CD4-positive, alpha-beta T cell treated with Interleukin-6 for 4 hours (primary cell): ENCODE measurements at regions not wholly inside any gene's neighbourhood (a gene's known extent, or its start where the extent isn't known, plus 50 kb on each side); places are given as distances from the start of the nearest gene placed in this dataset.
"Not testable (repeated sequence)": the region's sequence is repeated elsewhere in the genome, so short reads cannot be mapped to it uniquely, and the experiment has no call there.

Experiments used
- DNase-seq: peaks from one replicate; pipeline ENCODE4 v3.0.0-alpha.2; 2020; ENCODE audit warnings: mixed read lengths

GRCh38 chr21:9746831-9747606 lies 774.4 kb upstream of the TPTE start:
- not testable (repeated sequence) for DNase-seq

DNA sequence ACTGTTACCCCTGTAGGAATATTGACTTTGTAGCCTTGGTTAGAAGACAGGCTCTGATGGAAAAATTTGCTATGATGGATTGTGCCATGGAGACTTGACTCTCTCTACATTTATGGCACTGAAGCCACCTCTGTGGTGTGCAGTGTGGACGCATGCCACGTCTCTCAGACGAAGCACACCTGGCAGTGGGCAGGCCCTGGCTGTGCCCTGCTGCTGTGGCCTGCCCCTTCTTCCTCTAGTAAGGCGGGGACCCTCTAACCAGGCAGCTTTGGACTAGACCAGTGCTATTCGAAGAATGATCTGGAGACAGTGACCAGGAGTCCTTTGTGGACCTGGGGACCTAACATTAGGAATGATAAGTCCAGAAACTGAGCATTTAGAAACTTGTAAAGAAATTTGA lies 773.5 kb upstream of the TPTE start:
- not testable (repeated sequence) for DNase-seq

- not testable (repeated sequence) for DNase-seq
These were observed 772.9 kb upstream of the TPTE start for GRCh38 chr21:9748451-9748850.

DNA sequence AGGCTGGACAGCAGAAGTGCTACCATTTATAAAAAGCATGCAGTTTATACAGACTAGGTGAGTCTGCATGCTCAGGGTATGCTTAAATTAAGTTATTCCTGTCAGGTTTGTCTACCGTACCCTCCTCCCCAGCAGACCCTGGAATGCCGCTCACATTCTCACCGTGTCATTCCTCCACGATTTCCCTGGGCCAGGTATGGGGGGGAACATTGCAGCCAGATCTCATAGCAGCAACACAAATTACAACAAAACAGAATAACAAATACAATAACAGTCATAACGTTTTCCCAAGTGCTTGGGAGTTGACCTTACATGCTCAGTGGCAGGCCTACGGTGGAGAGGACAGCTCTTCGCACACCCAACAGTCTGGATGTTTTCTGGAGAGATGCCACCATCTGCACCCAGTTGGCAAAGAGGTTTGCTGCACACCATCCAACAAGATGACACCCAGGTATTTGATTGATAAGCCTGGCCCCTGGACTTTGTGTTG lies 771.6 kb upstream of the TPTE start:
- DNase-seq = not testable (repeated sequence)

DNA sequence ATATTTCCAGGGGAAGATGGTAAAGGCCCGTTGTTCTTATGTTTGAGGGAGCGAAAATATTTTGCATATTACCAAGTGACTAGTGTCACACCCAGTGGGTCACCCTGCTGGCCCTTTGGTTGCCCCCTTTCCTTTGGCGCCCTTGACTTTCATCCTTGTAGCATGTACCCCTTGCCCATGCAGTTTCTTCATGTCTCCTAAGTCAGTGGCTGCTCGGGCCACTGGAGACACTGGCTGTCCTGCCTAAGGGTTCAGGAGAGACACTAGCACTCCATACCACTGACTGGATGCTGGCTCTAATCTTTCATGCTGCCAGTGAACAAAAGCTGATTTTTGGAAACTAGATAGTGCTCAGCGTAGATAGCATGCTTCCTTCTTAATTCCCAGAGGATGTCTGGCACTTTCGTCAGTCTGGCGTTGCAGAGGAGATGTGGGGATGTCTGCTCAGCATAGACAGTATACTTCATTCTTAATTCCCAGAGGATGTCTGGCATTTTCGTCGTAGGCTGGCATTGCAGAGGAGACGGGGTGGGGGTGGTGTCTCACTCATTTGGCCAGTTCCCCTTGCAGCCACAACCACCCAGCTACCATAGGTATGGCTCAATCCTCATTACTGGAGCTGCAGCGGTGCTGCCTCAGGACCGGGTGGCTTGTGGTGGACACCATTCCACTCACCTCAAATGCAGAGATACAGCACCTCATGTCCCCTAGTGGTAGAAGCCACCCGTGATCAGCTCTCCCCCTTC lies 770.9 kb upstream of the TPTE start:
- DNase-seq = no peak

GRCh38 chr21:9751087-9751585 lies 770.2 kb upstream of the TPTE start:
- DNase-seq = not testable (repeated sequence)

- DNase-seq = not testable (repeated sequence)
These were observed 769.4 kb upstream of the TPTE start for GRCh38 chr21:9752028-9752427.

DNA sequence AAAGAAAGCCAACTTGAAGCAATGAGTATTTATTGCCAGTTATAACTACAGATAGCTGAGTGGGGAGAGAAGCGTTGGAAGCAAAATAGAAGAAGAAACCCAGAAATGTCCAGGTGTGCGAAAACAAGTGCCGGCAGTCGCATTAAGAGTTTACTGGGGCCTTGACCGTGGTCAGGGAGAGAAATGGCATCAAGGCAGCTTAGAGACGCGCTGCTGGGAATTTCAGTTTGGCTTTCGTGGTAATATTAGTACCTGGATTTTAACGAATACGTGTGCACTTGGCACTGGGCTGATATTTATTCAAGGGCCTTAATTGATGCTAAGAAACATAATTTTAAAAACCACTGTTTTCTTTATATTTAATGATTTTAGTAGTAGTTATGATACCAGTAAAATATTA lies 767.9 kb upstream of the TPTE start:
- DNase-seq = not testable (repeated sequence)

DNA sequence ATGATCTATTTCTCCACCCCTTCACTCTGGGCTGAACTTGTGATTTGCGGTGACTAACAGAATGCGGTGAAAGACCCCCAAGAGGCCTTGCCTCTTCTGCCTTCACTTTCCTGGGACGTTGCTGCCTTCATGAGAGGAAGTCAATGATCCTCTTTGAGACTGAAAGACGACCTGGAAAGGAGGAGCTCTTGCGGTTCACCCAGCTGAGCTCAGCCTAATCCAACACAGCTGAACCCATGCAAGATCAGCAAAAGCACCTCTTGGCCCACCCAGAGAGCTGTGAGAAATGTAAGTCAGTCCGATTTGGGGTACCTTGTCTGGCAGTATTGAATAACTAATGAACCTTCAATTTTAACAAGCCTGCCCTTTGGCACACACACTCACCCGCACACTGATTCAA lies 767.4 kb upstream of the TPTE start:
- no peak for DNase-seq

GRCh38 chr21:9754434-9754833 lies 766.9 kb upstream of the TPTE start:
- not testable (repeated sequence) for DNase-seq

DNA sequence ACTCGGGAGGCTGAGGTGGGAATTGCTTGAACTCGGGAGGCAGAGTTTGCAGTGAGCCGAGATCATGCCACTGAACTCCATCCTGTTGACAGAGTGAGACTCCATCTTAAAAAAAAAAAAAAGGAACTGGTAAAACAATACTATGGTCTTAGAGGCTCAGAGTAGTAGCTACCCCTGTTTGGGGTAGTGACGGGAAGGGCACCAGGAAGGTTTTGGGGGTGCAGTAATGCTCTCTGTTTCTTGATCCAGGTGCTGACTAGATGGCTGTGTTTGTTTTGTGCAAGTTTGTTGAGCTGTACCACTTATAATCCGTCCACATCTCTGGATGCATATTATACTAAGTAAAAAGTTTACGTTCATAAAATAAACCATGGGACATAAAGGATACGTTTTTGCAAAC lies 765.8 kb upstream of the TPTE start:
- no peak for DNase-seq

DNA sequence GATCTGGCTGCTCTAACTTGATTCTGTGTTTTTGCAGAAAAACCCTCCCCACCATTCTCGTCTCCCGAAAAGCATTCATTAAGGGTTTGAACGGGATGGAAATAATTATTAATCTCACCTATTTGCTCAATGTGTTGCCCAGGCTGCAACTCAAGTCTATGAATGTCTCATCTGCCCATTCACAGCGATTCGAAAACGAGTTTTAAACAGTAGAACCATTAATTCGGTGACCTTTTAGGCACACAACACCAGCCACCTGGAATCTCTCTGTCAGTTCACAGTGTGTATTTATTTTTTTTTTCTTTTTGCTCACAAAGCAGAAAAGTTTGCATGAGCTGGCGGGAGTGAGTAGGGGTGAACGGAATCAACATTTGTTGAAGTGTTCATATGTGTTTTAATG lies 764.7 kb upstream of the TPTE start:
- DNase-seq = no peak

- not testable (repeated sequence) for DNase-seq
These were observed 764.3 kb upstream of the TPTE start for GRCh38 chr21:9757118-9757517.

GRCh38 chr21:9757572-9757971 lies 763.8 kb upstream of the TPTE start:
- not testable (repeated sequence) for DNase-seq

- no peak for DNase-seq
These were observed 763.2 kb upstream of the TPTE start for GRCh38 chr21:9758141-9758540.

DNA sequence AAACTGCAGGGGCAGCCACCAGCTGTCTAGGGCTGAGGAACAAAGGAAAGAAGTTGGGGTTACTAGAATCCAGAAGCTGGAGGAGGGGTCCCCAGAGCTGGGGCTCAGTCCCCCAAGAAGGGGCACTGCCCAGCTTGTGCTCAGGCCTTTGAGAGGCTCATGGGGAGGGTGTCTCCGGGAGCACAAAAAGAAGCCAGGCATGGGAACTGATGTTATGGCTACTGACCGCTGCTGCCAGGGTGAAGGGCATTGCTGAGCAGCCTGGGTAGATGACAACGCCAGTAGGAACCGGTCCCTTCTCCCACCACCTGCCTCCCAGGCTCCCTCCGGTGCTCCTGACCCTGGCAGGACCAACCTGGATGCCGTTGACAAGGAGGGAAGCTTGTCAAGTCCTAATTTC lies 762.5 kb upstream of the TPTE start:
- DNase-seq = no peak

DNA sequence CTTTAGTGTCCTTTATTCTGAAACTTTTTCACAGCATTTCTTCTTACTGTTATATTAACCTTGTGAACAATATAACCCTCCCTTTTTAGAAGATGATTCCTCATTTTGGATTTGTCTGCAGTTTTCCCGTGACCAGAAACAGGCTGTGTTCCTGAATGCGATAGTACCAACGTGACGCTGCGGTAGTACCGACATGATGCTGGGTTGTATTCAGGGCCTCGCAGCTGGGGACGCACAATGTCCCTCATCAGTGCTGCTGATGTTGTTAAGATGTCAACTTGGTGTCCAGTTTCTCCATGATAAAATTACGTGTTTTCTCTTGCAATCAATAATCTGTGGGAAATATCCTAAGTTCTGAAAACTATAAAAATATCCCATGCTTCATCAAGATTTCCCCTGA lies 761.4 kb upstream of the TPTE start:
- no peak for DNase-seq

DNA sequence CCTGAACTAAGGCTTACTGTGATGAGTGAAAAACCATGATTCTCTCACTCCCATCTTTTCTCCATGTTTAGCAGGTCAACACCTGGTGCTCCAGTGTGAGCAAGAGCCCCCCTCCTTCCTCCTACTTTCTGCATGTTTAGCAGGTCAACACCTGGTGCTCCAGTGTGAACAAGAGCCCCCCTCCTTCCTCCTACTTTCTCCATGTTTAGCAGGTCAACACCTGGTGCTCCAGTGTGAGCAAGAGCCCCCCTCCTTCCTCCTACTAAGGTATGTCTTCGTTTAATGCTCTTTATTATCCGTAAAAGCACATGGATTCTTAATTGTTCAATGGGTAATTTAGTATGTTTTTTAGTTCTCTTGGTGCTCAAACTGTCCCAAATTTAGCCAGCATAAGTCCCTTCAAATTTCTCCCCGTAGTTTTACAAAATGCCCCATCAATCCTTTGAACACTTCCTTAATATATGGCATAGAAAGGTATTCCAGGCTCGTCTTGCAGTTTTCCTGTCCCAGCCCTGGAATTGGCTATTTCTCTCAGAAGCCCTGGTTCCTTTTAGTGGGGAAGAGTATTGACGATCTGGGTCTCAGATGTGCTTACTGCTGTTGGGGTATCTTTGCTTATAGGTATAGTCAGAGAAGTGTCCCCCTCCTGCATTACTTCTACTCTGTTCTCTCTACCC lies 760.8 kb upstream of the TPTE start:
- no peak for DNase-seq

- no peak for DNase-seq
These were observed 758.1 kb upstream of the TPTE start for GRCh38 chr21:9763306-9763705.

GRCh38 chr21:9763807-9764206 lies 757.6 kb upstream of the TPTE start:
- no peak for DNase-seq

- not testable (repeated sequence) for DNase-seq
These were observed 757.1 kb upstream of the TPTE start for GRCh38 chr21:9764294-9764693.

DNA sequence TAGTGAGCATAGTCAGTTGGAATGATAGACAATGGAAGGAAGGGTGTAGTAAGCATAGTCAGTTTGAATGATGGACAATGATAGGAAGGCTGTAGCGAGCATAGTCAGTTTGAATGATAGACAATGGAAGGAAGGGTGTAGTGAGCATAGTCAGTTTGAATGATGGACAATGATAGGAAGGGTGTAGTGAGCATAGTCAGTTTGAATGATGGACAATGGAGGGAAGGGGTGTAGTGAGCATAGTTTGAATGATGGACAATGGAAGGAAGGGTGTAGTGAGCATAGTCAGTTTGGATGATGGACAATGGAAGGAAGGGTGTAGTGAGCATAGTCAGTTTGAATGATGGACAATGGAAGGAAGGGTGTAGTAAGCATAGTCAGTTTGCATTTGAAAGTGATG lies 755.8 kb upstream of the TPTE start:
- DNase-seq = not testable (repeated sequence)

DNA sequence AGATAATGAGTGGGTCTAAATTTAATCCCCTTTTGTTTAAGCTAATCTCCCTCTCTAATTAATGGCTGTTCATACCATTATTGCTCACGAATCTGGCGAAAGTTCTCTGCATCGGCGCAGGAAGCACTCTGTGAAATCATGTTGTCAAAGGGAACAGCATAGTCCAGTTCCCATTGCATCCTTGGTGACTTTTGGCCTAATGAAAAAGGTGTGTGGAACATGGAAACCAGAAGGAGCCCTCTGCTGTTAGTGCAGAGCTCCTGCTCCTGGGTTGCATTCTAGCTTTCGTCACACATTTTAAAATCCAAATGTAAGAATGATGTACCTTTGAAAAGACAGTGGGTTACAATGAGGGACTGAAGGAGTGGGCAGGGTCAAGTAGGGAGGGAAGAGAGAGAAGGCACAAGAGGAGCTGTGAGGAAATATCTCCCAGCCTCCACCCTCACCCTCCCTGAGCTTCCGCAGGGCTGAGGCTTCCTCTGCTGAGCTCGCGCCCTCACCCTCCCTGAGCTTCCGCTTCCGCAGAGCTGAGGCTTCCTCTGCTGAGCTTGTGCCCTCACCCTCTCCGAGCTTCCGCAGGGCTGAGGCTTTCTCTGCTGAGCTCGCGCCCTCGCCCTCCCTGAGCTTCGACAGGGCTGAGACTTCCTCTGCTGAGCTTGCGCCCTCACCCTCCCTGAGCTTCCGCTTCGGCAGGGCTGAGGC lies 754.3 kb upstream of the TPTE start:
- not testable (repeated sequence) for DNase-seq
